K562 (cell line): ENCODE measurements at regions not wholly inside any gene's neighbourhood (a gene's known extent, or its start where the extent isn't known, plus 50 kb on each side); places are given as distances from the start of the nearest gene placed in this dataset.

Experiments used
- DIDO1 ChIP-seq: fragments of 450-650 bp; IDR thresholded peaks from 2 replicates; pipeline ENCODE4 v1.6.1; 2016; ENCODE audit warnings: low read depth, missing biosample characterization, missing genetic modification characterization
- GTF2F1 ChIP-seq: IDR thresholded peaks from 2 replicates; pipeline ENCODE4 v1.6.1; 2011; ENCODE audit warnings: low read depth, low read length, improper control_type of control experiment
- LEF1 ChIP-seq: fragments of 450-650 bp; IDR thresholded peaks from 2 replicates; pipeline ENCODE4 v1.6.1; 2016; ENCODE audit warnings: mild to moderate bottlenecking
- NFXL1 ChIP-seq: fragments of 450-650 bp; formaldehyde crosslinking; IDR thresholded peaks from 2 replicates; pipeline ENCODE4 v1.4.0; 2021; ENCODE audit warnings: mild to moderate bottlenecking
- SAP30 ChIP-seq: fragments of 200-600 bp; sonication (generic); IDR thresholded peaks from 2 replicates; pipeline ENCODE4 v1.6.1; 2012; ENCODE audit warnings: borderline replicate concordance, low read depth, mild to moderate bottlenecking, moderate library complexity, low read length, control low read depth, inconsistent platforms; ENCODE audit not compliant: insufficient read depth, poor library complexity, severe bottlenecking
- STAT5B ChIP-seq: fragments of 250-450 bp; sonication (Bioruptor Pico); IDR thresholded peaks from 2 replicates; pipeline ENCODE4 v1.8.0; 2021; ENCODE audit warnings: mild to moderate bottlenecking, inconsistent platforms
- ZNF41 ChIP-seq: fragments of 250-450 bp; sonication (Bioruptor Pico); conservative IDR thresholded peaks from 2 replicates; pipeline ENCODE4 v1.4.0; 2020; ENCODE audit warnings: mild to moderate bottlenecking
- ZNF584 ChIP-seq: fragments of 200-800 bp; sonication (Bioruptor generic); IDR thresholded peaks from 2 replicates; pipeline ENCODE4 v1.6.1; 2016; ENCODE audit warnings: low read depth, mild to moderate bottlenecking, missing genetic modification characterization, missing compliant biosample characterization
- TF ChIP-seq, protein P1 (sequence below): fragments of 250-450 bp; sonication (Bioruptor Pico); IDR thresholded peaks from 2 replicates; pipeline ENCODE4 v1.5.0; 2020; ENCODE audit warnings: mild to moderate bottlenecking, borderline replicate concordance
- TF ChIP-seq, protein P2 (sequence below): sonication (generic); IDR thresholded peaks from 2 replicates; pipeline ENCODE4 v1.6.1; 2016
- TF ChIP-seq, protein P3 (sequence below), 2 experiments: fragments of 450-650 bp in 1 of 2; sonication (generic) in 1 of 2; formaldehyde crosslinking in 1 of 2; IDR thresholded peaks; 2 replicates each; pipeline versions ENCODE4 v1.7.1 to v1.9.0; 2016 to 2022; ENCODE audit warnings: inconsistent platforms in 1 of 2, mild to moderate bottlenecking in 1 of 2, missing genetic modification reagents in 1 of 2
- TF ChIP-seq, protein P4 (sequence below): sonication (generic); formaldehyde crosslinking; IDR thresholded peaks from 2 replicates; pipeline ENCODE4 v1.8.0; 2023; ENCODE audit warnings: mild to moderate bottlenecking, missing genetic modification reagents

DNA sequence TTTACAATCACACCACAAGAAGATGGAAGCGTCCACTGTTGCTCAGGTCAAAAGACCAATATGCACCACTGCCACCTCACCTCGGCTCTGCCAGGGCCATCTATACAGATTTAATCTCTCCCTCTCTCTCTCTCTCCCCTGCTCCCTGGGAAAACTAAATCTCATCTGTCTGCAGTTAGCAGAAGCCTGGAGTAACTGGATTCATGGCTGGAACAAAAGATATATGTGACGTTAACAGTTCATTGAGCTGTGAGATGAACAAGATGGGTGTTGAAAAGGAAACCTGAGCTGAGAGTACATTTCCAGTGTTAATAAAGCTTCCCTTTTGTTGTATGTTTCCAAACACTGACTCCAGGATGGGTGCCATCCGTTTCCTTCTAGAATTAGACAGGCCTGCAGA lies 369.7 kb downstream of the CDK5RAP2 start (continued):
- TF ChIP-seq, protein P1, sequence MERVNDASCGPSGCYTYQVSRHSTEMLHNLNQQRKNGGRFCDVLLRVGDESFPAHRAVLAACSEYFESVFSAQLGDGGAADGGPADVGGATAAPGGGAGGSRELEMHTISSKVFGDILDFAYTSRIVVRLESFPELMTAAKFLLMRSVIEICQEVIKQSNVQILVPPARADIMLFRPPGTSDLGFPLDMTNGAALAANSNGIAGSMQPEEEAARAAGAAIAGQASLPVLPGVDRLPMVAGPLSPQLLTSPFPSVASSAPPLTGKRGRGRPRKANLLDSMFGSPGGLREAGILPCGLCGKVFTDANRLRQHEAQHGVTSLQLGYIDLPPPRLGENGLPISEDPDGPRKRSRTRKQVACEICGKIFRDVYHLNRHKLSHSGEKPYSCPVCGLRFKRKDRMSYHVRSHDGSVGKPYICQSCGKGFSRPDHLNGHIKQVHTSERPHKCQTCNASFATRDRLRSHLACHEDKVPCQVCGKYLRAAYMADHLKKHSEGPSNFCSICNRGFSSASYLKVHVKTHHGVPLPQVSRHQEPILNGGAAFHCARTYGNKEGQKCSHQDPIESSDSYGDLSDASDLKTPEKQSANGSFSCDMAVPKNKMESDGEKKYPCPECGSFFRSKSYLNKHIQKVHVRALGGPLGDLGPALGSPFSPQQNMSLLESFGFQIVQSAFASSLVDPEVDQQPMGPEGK (CRISPR knock-in tag), result no peak
- TF ChIP-seq, protein P2, sequence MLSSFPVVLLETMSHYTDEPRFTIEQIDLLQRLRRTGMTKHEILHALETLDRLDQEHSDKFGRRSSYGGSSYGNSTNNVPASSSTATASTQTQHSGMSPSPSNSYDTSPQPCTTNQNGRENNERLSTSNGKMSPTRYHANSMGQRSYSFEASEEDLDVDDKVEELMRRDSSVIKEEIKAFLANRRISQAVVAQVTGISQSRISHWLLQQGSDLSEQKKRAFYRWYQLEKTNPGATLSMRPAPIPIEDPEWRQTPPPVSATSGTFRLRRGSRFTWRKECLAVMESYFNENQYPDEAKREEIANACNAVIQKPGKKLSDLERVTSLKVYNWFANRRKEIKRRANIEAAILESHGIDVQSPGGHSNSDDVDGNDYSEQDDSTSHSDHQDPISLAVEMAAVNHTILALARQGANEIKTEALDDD, result no peak
- no peak for TF ChIP-seq GTF2F1
- no peak for TF ChIP-seq ZNF584 (CRISPR knock-in tag)
- TF ChIP-seq, protein P3, sequence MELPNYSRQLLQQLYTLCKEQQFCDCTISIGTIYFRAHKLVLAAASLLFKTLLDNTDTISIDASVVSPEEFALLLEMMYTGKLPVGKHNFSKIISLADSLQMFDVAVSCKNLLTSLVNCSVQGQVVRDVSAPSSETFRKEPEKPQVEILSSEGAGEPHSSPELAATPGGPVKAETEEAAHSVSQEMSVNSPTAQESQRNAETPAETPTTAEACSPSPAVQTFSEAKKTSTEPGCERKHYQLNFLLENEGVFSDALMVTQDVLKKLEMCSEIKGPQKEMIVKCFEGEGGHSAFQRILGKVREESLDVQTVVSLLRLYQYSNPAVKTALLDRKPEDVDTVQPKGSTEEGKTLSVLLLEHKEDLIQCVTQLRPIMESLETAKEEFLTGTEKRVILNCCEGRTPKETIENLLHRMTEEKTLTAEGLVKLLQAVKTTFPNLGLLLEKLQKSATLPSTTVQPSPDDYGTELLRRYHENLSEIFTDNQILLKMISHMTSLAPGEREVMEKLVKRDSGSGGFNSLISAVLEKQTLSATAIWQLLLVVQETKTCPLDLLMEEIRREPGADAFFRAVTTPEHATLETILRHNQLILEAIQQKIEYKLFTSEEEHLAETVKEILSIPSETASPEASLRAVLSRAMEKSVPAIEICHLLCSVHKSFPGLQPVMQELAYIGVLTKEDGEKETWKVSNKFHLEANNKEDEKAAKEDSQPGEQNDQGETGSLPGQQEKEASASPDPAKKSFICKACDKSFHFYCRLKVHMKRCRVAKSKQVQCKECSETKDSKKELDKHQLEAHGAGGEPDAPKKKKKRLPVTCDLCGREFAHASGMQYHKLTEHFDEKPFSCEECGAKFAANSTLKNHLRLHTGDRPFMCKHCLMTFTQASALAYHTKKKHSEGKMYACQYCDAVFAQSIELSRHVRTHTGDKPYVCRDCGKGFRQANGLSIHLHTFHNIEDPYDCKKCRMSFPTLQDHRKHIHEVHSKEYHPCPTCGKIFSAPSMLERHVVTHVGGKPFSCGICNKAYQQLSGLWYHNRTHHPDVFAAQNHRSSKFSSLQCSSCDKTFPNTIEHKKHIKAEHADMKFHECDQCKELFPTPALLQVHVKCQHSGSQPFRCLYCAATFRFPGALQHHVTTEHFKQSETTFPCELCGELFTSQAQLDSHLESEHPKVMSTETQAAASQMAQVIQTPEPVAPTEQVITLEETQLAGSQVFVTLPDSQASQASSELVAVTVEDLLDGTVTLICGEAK (IDR thresholded peaks at IDR 0.05), result no peak
- TF ChIP-seq, protein P3 (CRISPR knock-in tag; IDR thresholded peaks at IDR 0.05), result no peak
- TF ChIP-seq, protein P4, sequence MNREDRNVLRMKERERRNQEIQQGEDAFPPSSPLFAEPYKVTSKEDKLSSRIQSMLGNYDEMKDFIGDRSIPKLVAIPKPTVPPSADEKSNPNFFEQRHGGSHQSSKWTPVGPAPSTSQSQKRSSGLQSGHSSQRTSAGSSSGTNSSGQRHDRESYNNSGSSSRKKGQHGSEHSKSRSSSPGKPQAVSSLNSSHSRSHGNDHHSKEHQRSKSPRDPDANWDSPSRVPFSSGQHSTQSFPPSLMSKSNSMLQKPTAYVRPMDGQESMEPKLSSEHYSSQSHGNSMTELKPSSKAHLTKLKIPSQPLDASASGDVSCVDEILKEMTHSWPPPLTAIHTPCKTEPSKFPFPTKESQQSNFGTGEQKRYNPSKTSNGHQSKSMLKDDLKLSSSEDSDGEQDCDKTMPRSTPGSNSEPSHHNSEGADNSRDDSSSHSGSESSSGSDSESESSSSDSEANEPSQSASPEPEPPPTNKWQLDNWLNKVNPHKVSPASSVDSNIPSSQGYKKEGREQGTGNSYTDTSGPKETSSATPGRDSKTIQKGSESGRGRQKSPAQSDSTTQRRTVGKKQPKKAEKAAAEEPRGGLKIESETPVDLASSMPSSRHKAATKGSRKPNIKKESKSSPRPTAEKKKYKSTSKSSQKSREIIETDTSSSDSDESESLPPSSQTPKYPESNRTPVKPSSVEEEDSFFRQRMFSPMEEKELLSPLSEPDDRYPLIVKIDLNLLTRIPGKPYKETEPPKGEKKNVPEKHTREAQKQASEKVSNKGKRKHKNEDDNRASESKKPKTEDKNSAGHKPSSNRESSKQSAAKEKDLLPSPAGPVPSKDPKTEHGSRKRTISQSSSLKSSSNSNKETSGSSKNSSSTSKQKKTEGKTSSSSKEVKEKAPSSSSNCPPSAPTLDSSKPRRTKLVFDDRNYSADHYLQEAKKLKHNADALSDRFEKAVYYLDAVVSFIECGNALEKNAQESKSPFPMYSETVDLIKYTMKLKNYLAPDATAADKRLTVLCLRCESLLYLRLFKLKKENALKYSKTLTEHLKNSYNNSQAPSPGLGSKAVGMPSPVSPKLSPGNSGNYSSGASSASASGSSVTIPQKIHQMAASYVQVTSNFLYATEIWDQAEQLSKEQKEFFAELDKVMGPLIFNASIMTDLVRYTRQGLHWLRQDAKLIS (CRISPR knock-in tag), result no peak
- no peak for TF ChIP-seq NFXL1 (CRISPR knock-in tag)
- no peak for TF ChIP-seq STAT5B
- no peak for TF ChIP-seq LEF1
- TF ChIP-seq ZNF41, result no peak
- TF ChIP-seq SAP30, result no peak
- TF ChIP-seq DIDO1 (tag), result no peak
